HG03280 (cell line): ENCODE measurements at regions not wholly inside any gene's neighbourhood (a gene's known extent, or its start where the extent isn't known, plus 50 kb on each side); places are given as distances from the start of the nearest gene placed in this dataset.

Experiments used
- ATAC-seq: cut with Tn5 transposase; IDR thresholded peaks from one replicate; pipeline ENCODE4 v1.9.1; 2021; ENCODE audit warnings: mild to moderate bottlenecking, moderate library complexity; ENCODE audit not compliant: unreplicated experiment

- ATAC-seq, result no peak
These were observed 245.8 kb downstream of the TMX3 start for GRCh38 chr18:68469049-68469625.

GRCh38 chr18:68467957-68468356, 247.0 kb downstream of the TMX3 start:
- no peak for ATAC-seq

- ATAC-seq, result no peak
These were observed 247.6 kb downstream of the TMX3 start for GRCh38 chr18:68467329-68467728.

GRCh38 chr18:68466672-68467071, 248.2 kb downstream of the TMX3 start:
- no peak for ATAC-seq

- no peak for ATAC-seq
These were observed 252.1 kb downstream of the TMX3 start for GRCh38 chr18:68462766-68463165.

GRCh38 chr18:68462148-68462547, 252.8 kb downstream of the TMX3 start:
- ATAC-seq, result no peak

- no peak for ATAC-seq
These were observed 253.4 kb downstream of the TMX3 start for GRCh38 chr18:68461481-68462018.

GRCh38 chr18:68459968-68460367, 254.9 kb downstream of the TMX3 start:
- ATAC-seq, result no peak

- no peak for ATAC-seq
These were observed 257.9 kb downstream of the TMX3 start for GRCh38 chr18:68456985-68457384.

- no peak for ATAC-seq
These were observed 259.7 kb downstream of the TMX3 start for GRCh38 chr18:68455229-68455603.

- ATAC-seq, result no peak
These were observed 260.2 kb downstream of the TMX3 start for GRCh38 chr18:68454511-68455228.

GRCh38 chr18:68449292-68449691, 265.6 kb downstream of the TMX3 start:
- no peak for ATAC-seq

- no peak for ATAC-seq
These were observed 266.2 kb downstream of the TMX3 start for GRCh38 chr18:68448736-68449135.

GRCh38 chr18:68447286-68447685, 267.6 kb downstream of the TMX3 start:
- ATAC-seq, result no peak

- no peak for ATAC-seq
These were observed 269.1 kb downstream of the TMX3 start for GRCh38 chr18:68445668-68446426.

GRCh38 chr18:68445136-68445535, 269.8 kb downstream of the TMX3 start:
- no peak for ATAC-seq

- no peak for ATAC-seq
These were observed 273.7 kb downstream of the TMX3 start for GRCh38 chr18:68441241-68441640.

GRCh38 chr18:68440433-68440832, 274.5 kb downstream of the TMX3 start:
- no peak for ATAC-seq

GRCh38 chr18:68439642-68440041, 275.3 kb downstream of the TMX3 start:
- ATAC-seq, result no peak

GRCh38 chr18:68438983-68439382, 275.9 kb downstream of the TMX3 start:
- ATAC-seq, result no peak

GRCh38 chr18:68438536-68438935, 276.4 kb downstream of the TMX3 start:
- ATAC-seq, result no peak

GRCh38 chr18:68436485-68436884, 278.4 kb downstream of the TMX3 start:
- no peak for ATAC-seq
